Omental fat pad (tissue), 3 donors: ENCODE measurements at regions not wholly inside any gene's neighbourhood (a gene's known extent, or its start where the extent isn't known, plus 50 kb on each side); places are given as distances from the start of the nearest gene placed in this dataset.
"Not testable (repeated sequence)": the region's sequence is repeated elsewhere in the genome, so short reads cannot be mapped to it uniquely, and the experiment has no call there.

Experiments used
- ATAC-seq: fragments of 150-250 bp; one replicate; pipeline ENCODE4 v1.9.1; 2016; ENCODE audit warnings: mild to moderate bottlenecking, moderate library complexity; ENCODE audit not compliant: low FRiP score
- DNase-seq: peaks from one replicate; pipeline ENCODE4 v3.0.0-alpha.2; 2019; ENCODE audit warnings: low spot score
- TF ChIP-seq, protein P1 (sequence below), 3 donors: fragments of 450-650 bp; IDR thresholded peaks; one replicate each; pipeline ENCODE4 v1.5.1; 2016 to 2017; ENCODE audit warnings: antibody characterized with exemption in 3 of 3, mild to moderate bottlenecking in 3 of 3, moderate library complexity in 2 of 3

DNA sequence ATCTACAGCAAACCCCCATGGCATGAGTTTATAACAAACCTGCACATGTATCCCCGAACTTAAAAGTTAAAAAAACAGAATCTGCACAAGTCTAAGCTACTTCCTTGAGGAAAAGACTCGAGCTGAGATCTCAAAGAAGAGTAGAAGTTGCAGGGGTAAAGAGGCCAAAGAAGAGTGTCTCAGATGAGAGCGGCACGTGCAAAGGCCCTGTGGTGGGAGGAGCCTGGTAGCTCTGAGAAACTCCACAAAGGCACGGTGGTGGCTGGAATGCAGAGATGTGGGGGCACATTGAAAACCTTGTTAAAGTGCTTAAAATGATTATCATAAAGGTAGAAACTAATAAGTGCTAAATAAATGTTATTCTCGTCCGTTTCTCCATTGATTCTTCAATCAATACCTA, 103.2 kb upstream of the GRK3 start:
- ATAC-seq = no peak
- TF ChIP-seq, protein P1, sequence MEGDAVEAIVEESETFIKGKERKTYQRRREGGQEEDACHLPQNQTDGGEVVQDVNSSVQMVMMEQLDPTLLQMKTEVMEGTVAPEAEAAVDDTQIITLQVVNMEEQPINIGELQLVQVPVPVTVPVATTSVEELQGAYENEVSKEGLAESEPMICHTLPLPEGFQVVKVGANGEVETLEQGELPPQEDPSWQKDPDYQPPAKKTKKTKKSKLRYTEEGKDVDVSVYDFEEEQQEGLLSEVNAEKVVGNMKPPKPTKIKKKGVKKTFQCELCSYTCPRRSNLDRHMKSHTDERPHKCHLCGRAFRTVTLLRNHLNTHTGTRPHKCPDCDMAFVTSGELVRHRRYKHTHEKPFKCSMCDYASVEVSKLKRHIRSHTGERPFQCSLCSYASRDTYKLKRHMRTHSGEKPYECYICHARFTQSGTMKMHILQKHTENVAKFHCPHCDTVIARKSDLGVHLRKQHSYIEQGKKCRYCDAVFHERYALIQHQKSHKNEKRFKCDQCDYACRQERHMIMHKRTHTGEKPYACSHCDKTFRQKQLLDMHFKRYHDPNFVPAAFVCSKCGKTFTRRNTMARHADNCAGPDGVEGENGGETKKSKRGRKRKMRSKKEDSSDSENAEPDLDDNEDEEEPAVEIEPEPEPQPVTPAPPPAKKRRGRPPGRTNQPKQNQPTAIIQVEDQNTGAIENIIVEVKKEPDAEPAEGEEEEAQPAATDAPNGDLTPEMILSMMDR (IDR thresholded peaks at IDR 0.05) = no peak
- no peak for DNase-seq

DNA sequence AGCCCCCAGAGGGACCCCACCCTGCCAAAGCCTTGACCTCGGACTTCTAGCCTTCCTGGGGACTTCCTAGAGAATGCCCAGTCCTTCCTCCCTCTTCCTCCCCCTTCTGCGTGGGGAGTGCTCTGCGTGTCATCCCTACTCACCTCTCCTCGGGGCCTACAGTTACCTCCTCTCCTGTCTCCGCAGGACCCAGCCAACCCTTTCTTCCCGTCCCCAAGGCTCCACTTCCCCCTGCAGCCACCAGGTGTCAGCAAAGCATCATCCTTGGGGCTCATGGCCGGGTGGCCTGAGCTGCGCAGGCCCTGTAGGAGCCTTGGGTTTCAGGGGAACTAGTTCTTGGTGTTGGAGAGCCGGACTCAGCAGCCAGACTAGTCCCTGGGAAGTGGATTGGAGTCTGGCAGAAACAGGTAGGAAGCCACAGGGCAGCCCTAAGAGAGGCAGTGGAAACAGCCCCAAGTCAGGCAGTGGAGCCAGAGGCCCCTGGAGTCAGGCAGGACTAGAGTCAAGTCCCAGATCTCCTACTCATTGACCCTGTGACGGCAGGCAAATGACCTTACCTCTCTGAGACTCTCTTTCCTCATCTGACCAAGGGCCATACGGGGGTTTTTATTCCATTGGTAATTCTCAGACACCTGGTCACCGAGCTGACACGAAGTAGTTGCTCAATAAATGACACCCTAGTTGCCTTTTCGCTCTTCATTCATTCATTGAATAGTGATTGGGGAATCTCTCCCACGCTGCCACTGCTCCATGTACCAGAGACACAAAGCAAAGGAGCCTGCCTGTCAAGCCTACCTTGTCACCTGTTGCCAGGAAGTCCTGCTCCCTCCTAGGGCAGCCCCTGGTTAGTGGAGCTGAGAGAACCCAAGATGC, 101.8 kb upstream of the GRK3 start:
- peak; percentile 67 for ATAC-seq
- TF ChIP-seq, protein P1 (IDR thresholded peaks at IDR 0.05) = peak in 2 of 3 donors; percentile 96
- DNase-seq = peak; percentile 71

DNA sequence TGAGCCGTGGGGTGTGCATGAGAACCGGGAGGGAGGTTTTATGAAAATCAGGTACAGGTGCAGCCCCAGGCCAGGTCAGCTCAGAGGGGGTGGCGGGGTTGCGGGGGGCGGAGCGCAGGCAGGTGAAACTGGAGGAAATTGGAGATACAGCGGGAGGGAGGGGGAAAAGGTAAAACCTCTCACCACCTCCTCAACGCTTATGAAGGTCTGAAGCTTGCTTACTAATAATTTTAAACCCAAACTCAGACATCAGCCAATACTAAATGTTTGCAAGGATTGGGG, 101.2 kb upstream of the GRK3 start:
- not testable (repeated sequence) for ATAC-seq, DNase-seq

DNA sequence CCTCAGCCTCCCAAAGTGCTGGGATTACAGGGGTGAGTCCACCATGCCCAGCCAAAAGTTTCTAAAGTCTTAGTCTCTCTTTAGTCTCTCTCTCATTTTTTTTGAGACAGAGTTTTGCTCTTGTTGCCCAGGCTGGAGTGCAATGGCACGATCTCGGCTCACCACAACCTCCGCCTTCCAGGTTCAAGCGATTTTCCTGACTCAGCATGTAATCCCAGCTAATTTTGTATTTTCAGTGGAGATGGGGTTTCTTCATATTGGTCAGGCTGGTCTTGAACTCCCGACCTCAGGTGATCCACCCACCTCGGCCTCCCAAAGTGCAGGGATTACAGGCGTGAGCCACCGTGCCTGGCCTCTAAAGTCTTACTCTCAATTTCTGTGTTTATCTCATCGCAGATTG, 100.1 kb upstream of the GRK3 start:
- ATAC-seq, DNase-seq: not testable (repeated sequence)

DNA sequence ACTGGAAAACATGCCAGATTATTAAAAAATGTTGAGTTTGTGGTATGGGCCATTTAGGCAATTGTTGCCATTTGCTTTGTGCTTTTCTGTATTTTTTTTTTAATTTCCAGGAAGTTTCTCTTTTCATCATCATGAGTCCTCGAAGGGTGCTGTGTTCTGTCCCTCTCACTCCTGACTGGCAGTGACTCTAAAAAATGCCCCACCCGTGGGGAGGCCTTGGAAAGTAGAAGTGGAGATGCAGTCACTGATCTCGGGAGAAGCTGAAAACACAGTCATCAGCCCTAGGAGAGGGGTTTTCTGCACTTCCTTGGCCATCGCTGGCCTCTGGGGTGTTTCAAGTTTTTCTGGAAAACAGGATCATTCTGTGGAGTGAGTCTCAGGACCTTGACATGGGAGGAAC, 98.5 kb upstream of the GRK3 start:
- ATAC-seq (no peak), DNase-seq (no peak)
- TF ChIP-seq, protein P1 (IDR thresholded peaks at IDR 0.05) = no peak

DNA sequence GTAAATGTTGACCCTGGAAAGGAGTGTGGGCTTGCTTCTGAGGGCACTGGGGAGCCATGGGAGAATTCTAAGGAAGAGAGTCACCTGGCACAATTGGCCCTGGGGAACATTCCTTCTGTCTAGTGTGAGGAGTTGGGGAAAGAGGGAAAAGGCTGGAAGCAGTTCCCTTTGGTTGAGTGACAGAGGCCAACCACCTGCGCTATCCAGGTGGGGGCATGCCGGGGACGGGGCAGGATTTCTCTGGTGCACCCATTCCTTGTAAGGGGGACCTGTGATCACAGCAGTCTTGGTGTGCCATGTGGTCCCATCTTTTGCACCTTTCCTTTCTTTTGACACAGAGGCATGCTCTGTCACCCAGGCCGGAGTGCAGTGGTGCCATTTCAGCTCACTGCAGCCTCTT, 92.1 kb upstream of the GRK3 start:
- TF ChIP-seq, protein P1 (IDR thresholded peaks at IDR 0.05) = no peak
- ATAC-seq = no peak
- no peak for DNase-seq

DNA sequence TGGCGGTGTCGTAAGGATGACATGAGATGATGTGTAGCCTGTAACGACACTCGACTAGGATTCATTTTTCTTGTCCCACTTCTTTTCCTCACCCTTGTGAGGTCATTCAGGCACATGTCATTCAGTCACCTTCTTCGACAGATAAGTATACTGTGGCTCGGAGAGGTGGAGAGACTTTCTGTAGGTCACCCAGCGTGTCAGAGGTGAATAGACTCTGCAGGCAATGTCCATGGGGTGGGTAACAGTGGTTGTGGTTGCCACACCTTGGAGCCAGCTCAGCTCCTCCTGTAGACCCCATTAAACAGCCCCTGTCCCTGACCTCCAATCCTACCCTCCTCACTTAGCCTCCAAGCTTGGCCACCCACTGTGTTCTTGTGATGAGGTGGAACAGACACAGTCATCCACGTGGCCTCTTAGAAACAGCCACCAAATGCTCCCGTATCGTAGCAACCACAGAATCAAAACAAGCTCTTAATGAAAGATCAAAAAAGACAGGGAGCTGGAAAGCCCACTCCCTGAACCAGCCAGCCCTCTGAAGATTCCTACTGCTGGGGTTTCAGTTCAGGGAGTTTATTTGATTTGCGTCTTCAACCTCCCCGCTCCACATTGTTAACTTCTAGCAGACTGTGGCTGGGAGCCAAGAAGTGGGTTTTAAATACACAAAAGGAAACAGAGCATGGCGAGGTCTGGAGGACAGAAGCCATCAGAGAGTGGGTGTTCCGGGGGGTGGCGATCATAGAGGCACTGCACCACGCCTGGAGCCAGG, 89.0 kb upstream of the GRK3 start:
- TF ChIP-seq, protein P1 (IDR thresholded peaks at IDR 0.05) = no peak
- ATAC-seq = no peak
- DNase-seq = no peak

DNA sequence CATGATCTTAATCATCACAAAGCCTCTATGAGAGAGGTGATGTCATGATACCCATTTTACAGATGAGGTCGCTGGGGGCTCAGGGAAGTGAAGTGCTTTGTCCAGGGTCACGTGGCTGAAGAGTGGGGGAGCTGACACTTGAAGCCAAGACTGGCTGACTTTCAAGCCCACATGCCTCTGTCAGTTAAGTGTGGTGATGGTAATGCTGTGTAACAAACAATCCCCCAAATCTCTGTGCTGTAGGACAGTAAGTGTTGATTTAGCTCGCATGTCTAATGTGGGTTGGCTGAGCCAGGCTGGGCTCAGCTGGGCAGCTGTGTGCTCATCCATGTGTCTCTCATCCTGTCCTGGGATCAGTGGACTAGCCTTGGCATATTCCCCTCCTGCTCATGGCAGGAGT, 87.1 kb upstream of the GRK3 start:
- DNase-seq (no peak), ATAC-seq (no peak)
- TF ChIP-seq, protein P1 (IDR thresholded peaks at IDR 0.05) = no peak
